GM19468 (cell line): ENCODE measurements at regions not wholly inside any gene's neighbourhood (a gene's known extent, or its start where the extent isn't known, plus 50 kb on each side); places are given as distances from the start of the nearest gene placed in this dataset.
"Not testable (repeated sequence)": the region's sequence is repeated elsewhere in the genome, so short reads cannot be mapped to it uniquely, and the experiment has no call there.

Experiments used
- ATAC-seq: cut with Tn5 transposase; IDR thresholded peaks from one replicate; pipeline ENCODE4 v1.9.1; 2021; ENCODE audit warnings: mild to moderate bottlenecking, moderate library complexity, moderate number of reproducible peaks; ENCODE audit not compliant: unreplicated experiment; ENCODE audit errors: extremely low read depth

DNA sequence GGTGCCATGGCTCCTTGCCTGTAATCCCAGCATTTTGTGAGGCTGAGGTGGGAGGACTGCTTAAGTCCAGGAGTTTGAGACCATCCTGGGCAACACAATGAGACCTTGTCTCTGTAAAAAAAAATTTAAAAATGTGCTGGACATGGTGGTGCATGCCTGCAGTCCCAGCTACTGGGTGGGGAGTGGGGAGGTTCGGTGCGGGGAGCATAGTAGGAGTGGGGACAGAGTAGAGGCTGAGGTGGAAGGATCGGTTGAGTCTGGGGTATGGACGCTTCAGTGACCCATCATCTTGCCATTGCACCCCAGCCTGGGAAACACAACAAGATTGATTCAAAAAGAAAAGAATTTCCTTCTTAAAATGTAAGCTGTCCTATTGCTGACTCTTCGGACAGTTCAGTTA, 1490.0 kb upstream of the GBE1 start:
- ATAC-seq, result no peak

DNA sequence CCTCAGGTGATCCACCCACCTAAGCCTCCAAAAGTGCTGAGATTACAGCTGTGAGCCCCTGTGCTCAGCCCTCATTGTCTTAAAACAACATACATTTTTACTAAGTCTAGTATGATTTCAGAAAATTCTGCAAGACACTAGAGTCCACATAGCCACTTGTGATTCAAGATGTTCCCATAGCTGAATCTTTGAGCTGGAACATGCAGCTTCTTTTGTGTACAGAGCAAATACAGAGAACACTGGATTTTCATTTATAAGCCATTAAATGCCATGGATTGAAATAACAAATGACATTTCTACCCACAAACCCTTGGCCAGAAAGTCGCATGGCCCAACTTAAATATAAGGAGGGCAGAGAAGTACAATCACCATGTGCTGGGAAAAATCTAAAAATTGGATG, 1489.2 kb upstream of the GBE1 start:
- no peak for ATAC-seq

DNA sequence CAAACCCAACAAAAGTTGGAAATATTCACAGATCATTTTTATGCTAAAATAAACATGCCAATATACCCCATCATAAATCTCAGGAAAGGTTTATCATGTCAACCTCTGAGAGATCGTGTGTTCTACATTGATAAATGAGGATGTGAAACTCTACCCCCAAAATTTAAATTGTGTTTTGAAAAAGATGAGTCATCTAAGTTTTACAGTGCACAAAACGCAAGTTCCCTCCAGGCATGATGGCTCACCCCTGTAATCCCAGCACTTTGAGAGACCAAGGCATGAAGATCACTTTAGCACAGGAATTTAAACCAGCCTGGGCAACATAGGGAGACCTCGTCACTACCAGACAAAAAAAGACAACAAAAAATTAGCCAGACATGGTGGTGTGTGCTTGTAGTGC, 1487.0 kb upstream of the GBE1 start:
- ATAC-seq, result no peak

DNA sequence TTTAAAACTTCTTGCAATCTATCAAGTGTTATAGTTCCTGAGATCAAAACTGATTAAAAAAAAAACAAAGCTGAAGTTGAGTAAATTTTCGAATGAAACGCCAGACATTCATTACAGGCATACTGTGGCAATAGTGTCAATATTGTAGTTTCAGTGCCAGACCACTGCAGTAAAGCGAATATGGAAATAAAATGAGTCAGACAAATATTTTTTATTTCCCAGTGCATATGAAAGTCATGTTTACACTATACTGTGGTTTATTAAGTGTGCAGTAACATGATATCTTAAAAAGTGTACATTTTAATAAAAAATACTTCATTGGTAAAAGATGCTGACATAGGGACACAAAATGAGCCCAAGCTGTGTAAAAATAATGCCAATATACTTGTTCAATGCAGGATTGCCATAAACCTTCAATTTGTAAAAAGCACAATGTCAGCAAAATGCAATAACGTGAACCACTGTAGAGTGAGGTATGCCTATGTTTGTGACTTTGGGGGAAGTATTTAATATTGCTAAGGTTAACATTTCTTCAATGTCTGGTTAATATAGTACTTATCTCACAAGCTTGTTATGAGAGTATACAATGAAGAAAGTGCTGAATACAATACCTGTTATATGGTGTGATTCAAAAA, 1473.9 kb upstream of the GBE1 start:
- ATAC-seq, result no peak

DNA sequence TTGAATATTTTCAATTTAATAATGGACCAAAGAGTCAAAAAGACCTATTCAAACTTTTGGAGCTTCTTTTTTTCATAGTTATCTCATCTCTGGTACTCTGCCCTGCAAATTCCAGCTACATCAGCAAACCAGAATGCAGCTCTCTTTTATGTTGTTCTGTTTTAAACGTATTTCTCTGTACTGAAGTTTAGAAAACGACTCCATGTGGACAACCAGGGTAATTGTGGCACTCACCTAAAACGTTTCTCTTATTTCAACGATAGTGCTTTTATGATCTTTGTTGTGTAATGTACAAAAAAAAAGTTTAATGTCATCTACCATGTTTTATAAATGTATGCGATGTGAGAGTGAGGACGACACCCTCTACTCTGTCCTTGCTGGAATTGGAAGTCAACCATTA, 1472.3 kb upstream of the GBE1 start:
- ATAC-seq, result no peak

DNA sequence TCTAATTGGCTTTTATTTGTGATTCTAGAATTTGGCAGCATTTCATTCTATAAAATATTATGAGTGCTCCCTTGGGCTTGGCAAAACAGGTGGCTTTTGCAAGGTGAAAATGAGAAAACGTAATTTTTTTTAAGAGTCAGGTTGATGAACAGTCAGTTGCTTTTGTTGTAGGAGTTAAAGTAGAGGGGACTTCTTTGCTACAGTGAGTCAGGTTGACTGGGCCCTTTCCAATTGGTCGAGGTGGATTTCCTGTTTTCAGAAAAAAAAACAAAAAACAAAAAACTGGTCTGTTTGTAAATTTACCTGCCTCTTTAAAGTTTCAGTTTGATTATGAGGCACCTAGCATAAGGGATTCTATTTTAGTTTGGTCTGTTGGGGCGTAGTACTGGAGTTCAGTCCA, 1469.4 kb upstream of the GBE1 start:
- ATAC-seq, result no peak

DNA sequence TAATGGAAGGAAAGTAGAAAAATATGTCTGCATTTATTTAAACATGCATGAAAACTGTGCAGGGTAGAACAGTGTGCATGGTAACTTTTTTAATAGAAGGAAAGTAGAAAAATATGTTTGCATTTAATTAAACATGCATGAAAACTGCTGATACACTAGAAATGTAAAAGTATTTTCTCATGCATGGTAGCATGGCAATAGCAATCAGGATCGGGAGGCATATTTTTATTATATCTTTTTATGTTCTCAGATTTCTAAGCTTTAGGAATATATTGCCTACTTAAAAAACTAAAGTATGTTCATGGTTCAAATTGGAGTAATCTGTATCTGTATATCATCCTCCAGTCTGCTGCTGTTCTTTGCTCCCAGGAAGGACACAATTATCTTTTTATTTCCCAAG, 1468.9 kb upstream of the GBE1 start:
- no peak for ATAC-seq

DNA sequence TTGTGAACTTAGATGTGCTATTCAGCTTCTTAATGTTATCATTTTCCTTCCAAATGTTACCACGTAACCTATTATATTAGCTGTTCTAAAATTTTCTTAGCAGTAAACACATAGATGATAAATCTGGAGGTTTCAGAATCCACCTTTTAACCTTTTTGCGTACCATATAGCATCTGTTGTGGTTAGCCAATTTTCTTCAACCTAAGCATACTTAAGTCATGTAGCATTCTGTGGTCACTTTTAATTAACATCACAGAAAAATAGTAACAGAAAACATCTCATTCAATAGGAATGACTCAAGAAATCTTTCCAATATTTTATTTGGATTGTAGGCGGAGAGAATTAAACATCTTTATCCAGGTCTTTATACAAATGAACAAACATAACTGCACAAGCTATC, 1465.3 kb upstream of the GBE1 start:
- no peak for ATAC-seq

DNA sequence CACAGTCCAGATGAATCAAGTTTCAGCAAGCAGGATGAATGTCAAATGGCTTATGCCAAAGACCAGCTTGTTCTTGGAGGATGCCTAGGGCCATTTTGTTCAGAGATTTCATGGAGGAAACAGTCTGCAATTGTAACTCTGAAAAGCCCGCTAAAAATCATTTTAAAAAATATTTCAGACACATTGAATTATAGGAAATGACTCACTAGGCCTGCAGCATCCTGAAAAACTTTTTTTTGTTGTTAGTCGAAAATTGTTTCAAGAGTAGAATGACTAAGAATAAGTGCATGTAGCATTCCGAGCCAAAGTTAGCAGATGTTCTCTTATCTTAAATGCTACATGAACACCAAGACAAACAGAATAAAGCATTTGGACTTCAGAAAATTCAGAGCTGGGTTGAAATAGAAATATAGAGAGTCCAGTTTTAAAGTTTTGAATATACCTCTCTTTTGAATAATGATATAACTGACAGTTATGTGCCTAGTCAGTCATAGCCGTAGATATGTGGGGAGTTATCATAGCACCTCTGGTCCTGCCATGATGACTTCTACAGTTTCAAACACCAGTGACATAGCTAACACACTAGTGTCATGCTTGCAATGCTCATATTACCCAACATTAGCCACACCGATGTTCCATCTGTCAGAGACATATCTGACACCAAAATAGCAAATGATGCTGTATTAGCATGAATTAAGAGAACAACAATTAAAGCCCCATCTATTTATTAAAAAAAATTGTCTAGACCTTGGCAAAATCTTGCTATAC, 1462.8 kb upstream of the GBE1 start:
- ATAC-seq, result no peak

DNA sequence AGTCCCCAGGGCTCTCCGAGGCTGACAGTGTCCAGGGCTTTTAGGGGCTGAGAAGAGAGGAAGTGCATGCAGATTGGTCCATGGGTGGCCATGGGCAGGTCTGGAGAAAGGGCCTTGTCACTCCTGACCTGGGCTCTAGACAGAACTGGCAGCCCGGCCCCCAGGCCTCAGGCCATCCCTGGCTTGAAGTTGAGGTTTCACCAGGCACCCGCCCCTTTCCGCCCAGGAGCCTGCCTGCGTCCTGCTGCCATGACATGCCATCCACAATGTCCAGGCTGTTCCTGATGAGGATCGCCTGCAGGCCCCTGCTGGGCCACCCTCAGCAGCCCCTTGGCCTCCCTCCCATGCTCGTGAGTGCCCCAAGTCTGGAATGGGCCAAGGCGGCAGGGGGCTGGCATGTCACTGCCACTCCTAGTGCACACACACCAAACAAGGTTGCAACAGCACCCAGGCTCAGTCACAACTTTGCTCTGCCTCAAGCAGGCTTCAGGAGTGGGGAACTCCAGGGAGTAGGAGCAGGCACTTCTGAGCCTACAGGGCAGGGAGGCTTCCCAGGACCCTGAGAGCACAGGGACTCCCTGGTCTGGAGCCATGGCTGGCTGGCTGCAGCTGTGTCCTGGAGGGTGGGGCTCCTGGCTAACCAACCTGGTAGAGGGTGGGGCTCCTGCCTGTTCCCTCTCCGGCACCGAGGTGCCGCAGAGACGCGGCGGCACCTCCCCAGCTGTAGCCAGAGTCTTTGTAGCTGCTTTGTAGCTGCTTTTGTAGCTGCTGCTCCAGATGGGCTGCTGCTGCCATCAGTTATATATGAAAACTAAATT, 1457.1 kb upstream of the GBE1 start:
- no peak for ATAC-seq

DNA sequence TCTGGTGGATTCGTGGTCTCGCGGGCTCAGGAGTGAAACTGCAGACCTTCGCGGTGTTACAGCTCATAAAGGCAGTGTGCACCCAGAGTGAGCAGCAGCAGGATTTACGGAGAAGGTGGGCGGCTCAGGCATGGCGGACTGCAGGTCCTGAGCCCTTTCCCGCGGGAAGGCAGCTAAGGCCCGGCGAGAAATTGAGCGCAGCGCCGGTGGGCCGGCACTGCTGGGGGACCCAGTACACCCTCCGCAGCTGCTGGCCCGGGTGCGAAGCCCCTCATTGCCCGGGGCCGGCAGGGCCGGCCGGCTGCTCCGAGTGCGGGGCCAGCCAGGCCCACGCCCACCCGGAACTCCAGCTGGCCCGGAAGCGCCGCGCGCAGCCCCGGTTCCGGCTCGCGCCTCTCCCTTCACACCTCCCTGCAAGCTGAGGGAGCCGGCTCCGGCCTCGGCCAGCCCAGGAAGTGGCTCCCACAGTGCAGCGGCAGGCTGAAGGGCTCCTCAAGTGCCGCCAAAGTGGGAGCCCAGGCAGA, 1456.2 kb upstream of the GBE1 start:
- not testable (repeated sequence) for ATAC-seq

DNA sequence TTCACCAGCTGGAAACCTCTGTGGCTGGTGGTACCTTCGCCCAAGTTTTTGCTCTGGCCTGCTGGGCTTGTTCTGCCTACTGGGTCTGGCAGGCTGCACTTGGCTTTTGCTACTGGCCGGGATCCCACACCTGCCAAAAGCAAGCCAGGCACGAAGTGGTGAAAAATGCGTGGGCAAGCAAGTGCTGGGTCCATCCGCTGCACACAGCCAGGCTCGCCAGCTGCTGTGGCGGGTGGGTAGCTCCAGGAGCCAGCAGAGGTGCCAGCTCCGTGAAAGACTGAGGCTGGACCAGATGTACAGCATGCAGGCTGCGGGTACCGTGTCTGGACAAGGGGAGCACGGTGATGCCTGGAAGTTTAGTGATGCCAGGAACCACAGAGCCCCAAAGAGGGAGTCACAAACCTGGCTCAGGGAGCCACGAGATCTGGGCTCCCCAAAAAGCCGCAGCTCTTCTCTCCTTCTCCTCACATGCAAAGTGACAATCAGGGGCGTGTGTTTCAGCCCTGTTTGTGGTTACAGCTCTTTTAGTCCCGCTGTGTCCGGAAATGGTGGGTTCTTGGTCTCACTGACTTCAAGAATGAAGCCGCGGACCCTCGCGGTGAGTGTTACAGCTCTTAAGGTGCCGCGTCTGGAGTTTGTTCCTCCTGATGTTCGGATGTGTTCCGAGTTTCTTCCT, 1455.6 kb upstream of the GBE1 start:
- ATAC-seq, result no peak

DNA sequence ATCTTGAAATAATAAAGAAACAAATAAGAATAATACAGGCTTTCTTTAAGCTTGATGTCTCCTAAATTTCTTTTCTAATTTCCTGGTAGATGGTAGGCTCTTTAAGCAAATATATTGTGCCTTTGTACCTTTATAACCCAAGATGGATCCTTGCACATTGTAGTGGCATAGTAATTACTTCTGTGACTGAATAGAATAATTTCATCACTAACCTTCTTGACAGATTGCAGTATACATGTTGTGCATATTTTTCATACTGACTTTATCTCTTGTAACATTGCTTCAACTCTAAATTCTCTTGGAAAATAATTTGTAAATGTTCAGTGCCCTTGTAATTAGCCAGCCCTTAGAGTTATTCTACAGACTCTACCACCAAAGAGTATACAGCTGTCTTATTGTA, 1433.8 kb upstream of the GBE1 start:
- ATAC-seq, result no peak

DNA sequence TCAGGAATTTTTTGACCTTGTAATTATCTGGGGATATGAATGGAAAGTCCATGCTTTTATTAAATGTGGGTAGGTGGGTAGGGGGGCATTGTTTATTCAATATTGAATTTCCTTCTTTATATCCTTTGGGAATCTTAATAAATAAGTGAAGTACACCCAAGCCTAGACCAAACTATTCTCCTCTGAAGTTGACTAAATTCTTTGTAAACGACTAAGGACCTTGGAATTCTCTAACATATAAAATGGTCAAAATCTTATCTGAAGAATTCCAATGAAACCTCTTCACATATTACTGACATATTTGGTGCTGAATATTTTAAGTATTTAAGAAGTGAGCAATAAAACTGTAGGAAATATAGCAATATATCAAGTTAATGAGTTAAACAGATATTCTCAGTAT, 1432.1 kb upstream of the GBE1 start:
- no peak for ATAC-seq

DNA sequence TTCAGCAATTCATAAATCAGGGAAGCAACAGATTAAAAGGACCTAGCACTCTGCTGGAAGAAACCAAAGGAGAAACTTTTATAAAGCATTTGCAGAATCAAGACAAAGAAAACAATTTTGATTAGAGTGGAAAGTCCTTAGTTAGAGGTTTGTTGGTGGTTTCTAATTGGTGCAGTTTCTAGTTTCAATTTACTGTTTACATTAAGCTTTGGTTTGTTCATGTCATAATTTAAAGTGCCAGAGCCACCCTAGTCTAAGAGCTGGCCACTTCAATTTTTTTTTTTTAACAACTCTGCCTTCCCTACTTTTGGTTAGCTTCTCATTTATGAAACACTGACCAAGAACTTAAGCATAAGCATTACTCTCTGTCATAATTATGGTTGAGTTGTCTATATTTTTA, 1428.2 kb upstream of the GBE1 start:
- ATAC-seq, result no peak

DNA sequence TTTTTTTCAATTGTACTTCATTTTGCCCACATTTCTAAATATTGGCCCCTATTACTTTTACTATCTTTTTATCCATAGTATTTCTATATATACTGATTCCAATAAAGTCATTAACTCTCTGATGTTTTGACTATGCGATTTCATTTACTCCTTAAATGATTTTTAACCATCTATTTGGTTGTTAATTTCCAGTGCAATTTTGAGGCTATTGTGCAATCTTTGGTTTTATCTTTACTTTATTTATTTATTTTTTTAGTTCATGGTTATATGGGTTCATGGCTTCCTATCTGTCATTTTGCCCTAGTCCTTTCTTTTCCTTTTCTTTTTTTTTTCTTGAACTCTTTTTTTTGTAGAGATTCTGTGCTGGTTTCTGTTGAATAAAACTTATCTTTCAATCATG, 1408.0 kb upstream of the GBE1 start:
- no peak for ATAC-seq

DNA sequence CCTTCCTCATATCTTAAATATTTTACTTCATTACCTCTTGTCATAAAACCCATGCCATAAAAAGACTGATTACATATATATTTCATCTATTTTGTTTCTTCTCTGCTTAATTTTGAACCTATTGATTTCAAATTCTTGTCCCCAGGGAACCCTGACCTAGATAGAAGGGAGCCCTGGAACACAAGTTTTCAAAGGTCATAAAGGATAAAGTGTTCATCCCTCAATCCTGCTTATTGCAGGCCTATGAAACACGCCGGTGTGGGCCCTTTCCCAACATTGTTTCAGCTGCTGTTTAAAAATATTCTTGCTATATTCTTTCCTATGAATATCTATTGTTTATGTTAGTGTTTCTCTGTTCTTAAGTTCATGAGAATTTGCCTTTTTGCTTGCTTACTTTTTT, 1389.5 kb upstream of the GBE1 start:
- no peak for ATAC-seq

DNA sequence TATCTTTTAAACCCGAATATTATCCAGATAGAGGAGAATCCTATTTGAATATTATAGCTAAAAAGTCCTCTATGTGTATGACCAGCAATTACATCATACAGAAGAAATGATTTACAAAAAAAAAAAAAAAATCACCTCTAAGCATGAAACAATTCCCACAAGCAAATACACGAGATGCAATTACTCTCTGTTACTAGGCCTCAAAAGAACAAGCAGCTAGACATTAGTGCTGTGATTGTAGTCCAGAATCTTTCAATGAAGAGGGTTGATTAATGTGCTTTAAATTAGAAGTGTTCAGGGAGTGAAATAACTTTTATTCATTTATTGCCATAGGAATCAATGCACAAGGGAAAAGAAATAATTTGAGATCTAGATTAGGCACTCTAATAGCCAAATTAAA, 1379.5 kb upstream of the GBE1 start:
- ATAC-seq, result no peak

DNA sequence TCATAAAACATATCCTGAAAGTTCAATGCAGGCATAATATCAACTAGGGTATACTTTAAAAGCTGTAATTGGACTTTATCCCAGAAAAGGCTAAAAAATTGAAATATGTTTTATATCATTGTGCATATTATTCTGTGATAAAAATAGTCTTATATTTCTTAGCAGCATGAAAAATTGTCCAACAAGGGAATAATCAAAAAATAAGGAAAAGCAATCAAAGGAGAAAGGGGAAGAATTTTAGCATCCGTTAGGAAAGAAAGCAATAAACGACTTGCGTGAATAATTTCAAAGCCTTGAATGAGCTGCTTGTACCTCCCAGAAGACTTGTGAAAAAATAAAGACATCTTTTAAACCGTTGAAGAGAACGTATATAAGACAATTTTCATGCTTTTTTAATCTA, 1369.8 kb upstream of the GBE1 start:
- ATAC-seq, result no peak

DNA sequence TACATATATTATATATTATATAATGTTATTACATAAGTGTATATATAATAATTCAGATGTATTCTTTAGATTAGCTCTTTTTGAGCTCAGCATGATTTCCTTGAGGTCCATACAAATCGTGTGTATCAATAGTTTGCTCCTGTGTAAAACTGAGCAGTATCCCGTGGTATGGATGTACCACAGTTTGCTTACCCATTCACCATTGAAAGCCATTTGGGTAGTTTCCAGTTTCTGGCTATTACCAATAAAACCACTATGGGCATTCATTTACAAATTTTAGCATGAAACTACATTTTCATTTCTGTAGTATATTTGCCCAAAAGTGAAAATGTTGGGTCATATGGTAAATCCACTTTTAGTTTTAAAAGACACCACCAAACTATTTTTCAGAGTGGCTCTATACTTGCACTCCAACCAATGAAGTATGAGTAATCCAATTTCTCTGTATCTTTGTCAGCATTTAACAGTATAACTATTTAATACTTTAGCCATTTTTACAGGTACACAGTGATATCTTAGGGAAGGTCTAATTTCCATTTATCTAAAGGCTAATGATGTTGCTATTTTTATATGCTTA, 1361.4 kb upstream of the GBE1 start:
- no peak for ATAC-seq
